Hippocampal formation (tissue), 2 donors: ENCODE measurements at regions not wholly inside any gene's neighbourhood (a gene's known extent, or its start where the extent isn't known, plus 50 kb on each side); places are given as distances from the start of the nearest gene placed in this dataset.

ENCODE experiments used
- DNase-seq, 2 donors: peaks; one replicate each; lab custom pipeline; 2025; lab: John Stamatoyannopoulos, UW

- DNase-seq = no peak
Measured at GRCh38 chr12:98146043-98146442, 369.3 kb upstream of the TMPO start.

GRCh38 chr12:98146487-98146886 lies 368.9 kb upstream of the TMPO start:
- DNase-seq = no peak

DNA sequence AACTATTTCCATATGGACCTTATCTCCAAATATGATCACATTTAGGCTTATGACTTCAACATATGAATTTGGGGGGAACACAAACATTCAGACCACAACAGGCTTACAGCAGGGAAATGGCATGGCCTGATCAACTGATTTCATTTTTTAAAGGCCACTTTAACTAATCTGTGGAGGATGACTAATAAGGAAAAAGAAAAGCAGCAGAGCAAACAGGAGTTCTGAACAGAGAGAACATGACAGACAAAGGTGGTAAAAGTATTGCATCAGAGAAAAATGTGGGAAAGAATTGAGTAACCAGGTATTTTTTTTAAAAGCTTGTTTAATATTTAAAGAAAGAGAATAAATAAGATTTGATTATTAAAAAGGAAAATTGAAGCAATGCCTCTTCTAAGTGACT lies 366.1 kb upstream of the TMPO start:
- no peak for DNase-seq

DNA sequence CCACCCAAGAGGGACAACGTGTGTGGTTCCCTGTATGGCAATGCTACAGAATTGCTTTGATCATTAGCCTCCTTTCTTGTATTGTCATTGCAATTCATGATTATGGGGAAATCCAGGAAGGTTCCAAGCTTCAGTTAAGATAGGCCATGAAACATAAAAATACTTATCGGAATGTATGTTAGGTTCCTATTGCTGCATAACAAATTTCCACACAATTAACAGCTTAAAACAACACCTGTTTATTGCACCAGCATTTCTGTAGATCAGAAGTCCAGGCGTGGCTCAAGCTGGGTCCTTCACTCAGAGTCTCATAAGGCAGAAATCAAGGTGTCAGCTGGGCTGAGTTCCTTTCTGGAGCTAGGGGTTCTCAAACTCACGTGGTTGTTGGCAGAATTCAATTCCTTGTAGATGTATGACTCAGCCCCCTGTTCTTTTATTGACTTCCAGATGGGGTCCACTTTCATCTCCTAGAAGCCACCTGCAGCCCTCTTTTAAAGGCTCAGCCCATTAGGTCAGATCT lies 365.6 kb upstream of the TMPO start:
- DNase-seq = no peak

- DNase-seq = no peak
Measured at GRCh38 chr12:98151105-98151590, 364.2 kb upstream of the TMPO start.

- no peak for DNase-seq
Measured at GRCh38 chr12:98151984-98152383, 363.4 kb upstream of the TMPO start.

- DNase-seq = no peak
Measured at GRCh38 chr12:98154850-98155249, 360.5 kb upstream of the TMPO start.

GRCh38 chr12:98156697-98157096 lies 358.7 kb upstream of the TMPO start:
- no peak for DNase-seq

GRCh38 chr12:98162906-98163678 lies 352.3 kb upstream of the TMPO start:
- no peak for DNase-seq

DNA sequence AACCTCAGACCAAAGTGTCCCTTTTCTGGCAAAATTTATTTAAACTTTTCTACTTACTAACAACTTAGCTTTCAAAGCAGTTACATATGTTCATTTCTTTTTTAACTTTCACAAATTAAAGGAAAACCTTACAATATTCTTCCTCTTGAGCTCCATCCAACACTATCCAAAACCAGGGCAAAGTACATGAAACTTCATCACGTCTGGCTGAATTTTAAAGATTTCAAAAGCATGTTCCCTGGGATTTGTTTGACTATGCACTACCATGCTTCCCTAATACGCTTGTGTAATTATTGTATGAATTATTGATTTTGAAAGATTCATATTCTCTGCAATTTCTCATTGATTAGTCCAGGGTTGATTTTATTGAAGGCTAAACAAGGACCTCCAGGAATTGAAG lies 343.1 kb upstream of the TMPO start:
- no peak for DNase-seq

DNA sequence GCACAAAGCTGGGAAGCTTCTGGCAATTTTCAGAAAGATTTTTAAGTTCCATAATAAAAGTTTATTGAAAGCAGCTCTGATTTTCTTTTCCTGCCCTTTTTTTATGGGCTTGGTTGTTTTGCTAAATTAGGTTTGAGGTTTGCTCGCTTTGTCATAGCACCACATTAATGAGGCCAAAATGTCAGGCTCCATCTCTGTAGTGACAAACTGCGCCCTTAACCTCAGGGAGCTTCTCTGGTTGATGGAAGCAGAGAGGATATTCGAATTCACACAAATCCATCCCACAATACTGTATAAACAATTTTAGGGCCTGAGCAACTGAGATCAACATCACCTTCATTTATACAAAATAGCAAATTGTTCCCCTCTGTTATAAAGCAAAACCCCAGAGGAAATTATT lies 342.6 kb upstream of the TMPO start:
- no peak for DNase-seq

- no peak for DNase-seq
Measured at GRCh38 chr12:98173773-98174427, 341.5 kb upstream of the TMPO start.

DNA sequence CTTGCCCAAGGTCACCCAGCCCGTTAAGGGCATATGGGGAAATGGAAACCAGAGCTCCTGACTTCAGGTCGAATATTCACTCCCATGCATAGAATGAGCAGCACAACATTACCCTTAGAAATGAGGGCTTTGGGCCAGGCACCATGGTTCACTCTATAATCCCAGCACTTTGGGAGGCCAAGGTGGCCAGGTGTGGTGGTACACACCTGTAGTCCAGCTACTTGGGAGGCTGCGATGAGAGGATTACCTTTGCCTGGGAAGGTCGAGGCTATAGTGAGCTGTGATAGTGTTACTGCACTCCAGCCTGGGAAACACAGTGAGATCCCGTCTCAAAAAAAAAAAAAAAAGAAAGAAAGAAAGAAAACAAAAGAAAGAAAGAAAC lies 341.0 kb upstream of the TMPO start:
- no peak for DNase-seq

- DNase-seq = no peak
Measured at GRCh38 chr12:98178126-98178525, 337.3 kb upstream of the TMPO start.

DNA sequence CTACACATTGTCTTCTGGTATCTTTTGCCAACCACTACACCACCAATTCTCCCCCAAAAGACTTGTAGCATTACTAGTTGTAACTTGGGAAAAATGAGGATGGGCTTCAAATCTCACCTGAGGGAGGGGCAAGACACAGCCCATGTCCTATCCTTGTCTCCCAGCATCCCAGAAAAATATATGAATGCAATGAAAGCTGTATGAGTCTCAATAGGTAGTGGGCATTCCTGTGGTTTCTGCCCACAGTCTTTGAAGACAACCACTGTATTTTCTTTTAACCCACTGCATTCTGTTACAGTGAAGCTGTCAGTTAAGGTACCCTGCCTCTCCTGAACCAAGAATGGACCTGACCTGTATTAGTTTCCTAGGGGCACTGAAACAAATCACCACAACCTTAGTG lies 336.2 kb upstream of the TMPO start:
- DNase-seq = no peak

- no peak for DNase-seq
Measured at GRCh38 chr12:98180603-98181002, 334.8 kb upstream of the TMPO start.

GRCh38 chr12:98182821-98183220 lies 332.6 kb upstream of the TMPO start:
- no peak for DNase-seq

GRCh38 chr12:98185606-98186005 lies 329.8 kb upstream of the TMPO start:
- no peak for DNase-seq

DNA sequence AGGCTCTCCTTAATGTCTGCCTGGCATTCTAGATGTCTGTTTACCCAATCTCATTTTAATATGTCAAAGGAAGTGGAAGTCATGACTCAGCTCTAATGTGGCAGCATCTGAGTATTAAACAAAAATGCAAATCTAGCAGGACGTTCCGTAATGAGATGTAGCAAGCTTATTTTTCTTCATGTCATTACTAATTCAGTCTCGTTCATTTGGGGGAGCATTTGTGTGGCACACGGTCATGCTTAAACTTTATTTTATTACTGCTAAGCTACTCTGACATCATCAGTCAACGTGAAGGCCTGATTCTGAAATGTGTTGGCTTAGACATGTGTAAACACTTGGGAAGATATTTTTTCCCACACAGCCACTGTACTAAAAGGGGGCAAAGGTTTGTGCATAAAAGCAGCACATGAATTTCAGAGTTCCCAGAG lies 326.7 kb upstream of the TMPO start:
- DNase-seq = no peak

- DNase-seq = no peak
Measured at GRCh38 chr12:98194591-98194990, 320.8 kb upstream of the TMPO start.

- no peak for DNase-seq
Measured at GRCh38 chr12:98198261-98198982, 317.0 kb upstream of the TMPO start.

GRCh38 chr12:98208816-98209215 lies 306.6 kb upstream of the TMPO start:
- no peak for DNase-seq
